Thyroid gland (tissue), 4 donors: ENCODE measurements at regions not wholly inside any gene's neighbourhood (a gene's known extent, or its start where the extent isn't known, plus 50 kb on each side); places are given as distances from the start of the nearest gene placed in this dataset.

Experiments
- DNase-seq, 2 donors: peaks; one replicate each; pipeline ENCODE4 v3.0.0-alpha.2; 2019
- H3K27ac ChIP-seq, 3 donors: fragments of 200-600 bp; sonication (generic); 1 replicate in 2 of 3; 2 replicates in 1 of 3; pipeline ENCODE4 v1.5.1; 2016 to 2019; ENCODE audit warnings: mild to moderate bottlenecking in 1 of 3, moderate library complexity in 1 of 3
- H3K27me3 ChIP-seq: fragments of 200-600 bp; sonication (generic); one replicate; pipeline ENCODE4 v1.5.1; 2019
- H3K36me3 ChIP-seq, 2 donors: fragments of 200-600 bp; sonication (generic); one replicate each; pipeline ENCODE4 v1.5.1; 2016 to 2019
- H3K4me1 ChIP-seq, 2 donors: fragments of 200-600 bp; sonication (generic); one replicate each; pipeline ENCODE4 v1.5.1; 2017 to 2019
- H3K4me3 ChIP-seq, 3 donors: fragments of 200-600 bp; sonication (generic); replicated peaks in 1 of 3; 1 replicate in 2 of 3; 2 replicates in 1 of 3; pipeline ENCODE4 v1.5.1; 2016; ENCODE audit warnings: mild to moderate bottlenecking in 1 of 3
- H3K9me3 ChIP-seq: fragments of 200-600 bp; sonication (generic); one replicate; pipeline ENCODE4 v1.5.1; 2017
- POLR2A ChIP-seq, 2 donors: fragments of 450-650 bp; IDR thresholded peaks; one replicate each; pipeline ENCODE4 v1.6.1; 2017; ENCODE audit warnings: antibody characterized with exemption in 2 of 2, mild to moderate bottlenecking in 2 of 2, moderate library complexity in 1 of 2
- WGBS, 2 donors: methylation state at CpG; one replicate each; pipeline ENCODE4 v1.1.5; 2017; 5-methylcytosine and 5-hydroxymethylcytosine counted together
- intact Hi-C: fragments of 100-400 bp; cut with DNase I; formaldehyde crosslinking; loops from one replicate; pipeline ENCODE4 v1.15.1; 2023
- TF ChIP-seq, protein P1 (sequence below), 6 experiments: fragments of 200-600 bp in 3 of 6; fragments of 450-650 bp in 3 of 6; sonication (generic) in 3 of 6; IDR thresholded peaks; one replicate each; pipeline ENCODE4 v1.5.1; 2016 to 2019; ENCODE audit warnings: antibody characterized with exemption in 6 of 6, mild to moderate bottlenecking in 2 of 6, inconsistent platforms in 1 of 6, moderate library complexity in 1 of 6

DNA sequence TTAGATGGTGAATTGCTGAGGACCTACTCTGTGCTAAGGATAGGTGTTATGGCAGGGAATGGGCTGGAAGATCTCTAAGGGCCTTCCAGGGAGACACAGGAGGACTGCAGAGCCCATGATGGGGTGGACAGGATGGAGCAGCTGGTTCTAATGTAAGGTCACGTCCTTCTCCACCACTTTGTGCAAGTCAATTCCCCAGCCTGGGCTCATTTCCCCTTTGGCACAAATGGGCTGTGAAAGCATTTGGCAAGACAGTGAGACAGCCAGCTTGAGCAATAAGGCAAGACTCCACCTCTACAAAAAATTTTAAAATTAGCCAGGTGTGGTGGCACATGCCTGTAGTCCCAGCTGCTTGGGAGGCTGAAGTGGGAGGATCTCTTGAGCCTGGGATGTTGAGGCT lies 81.4 kb upstream of the THY1 start:
- no peaks in the 10 kb centered on the region for H3K4me1 ChIP-seq
- no peak overlapping the region for H3K4me3 ChIP-seq
- intact Hi-C loops = no loop called here
- no peaks in the 10 kb centered on the region for H3K9me3 ChIP-seq
- H3K27ac ChIP-seq = no peak overlapping the region
- no peak for DNase-seq
- no peaks in the 10 kb centered on the region for H3K36me3 ChIP-seq
- 59 to 85% methylated on average over 1 of the region's 1 CpG for WGBS, 2 donors
- H3K27me3 ChIP-seq = no peaks in the 10 kb centered on the region
- no peak for TF ChIP-seq POLR2A (IDR thresholded peaks at IDR 0.05)
- TF ChIP-seq, protein P1, sequence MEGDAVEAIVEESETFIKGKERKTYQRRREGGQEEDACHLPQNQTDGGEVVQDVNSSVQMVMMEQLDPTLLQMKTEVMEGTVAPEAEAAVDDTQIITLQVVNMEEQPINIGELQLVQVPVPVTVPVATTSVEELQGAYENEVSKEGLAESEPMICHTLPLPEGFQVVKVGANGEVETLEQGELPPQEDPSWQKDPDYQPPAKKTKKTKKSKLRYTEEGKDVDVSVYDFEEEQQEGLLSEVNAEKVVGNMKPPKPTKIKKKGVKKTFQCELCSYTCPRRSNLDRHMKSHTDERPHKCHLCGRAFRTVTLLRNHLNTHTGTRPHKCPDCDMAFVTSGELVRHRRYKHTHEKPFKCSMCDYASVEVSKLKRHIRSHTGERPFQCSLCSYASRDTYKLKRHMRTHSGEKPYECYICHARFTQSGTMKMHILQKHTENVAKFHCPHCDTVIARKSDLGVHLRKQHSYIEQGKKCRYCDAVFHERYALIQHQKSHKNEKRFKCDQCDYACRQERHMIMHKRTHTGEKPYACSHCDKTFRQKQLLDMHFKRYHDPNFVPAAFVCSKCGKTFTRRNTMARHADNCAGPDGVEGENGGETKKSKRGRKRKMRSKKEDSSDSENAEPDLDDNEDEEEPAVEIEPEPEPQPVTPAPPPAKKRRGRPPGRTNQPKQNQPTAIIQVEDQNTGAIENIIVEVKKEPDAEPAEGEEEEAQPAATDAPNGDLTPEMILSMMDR (IDR thresholded peaks at IDR 0.05) = no peak

DNA sequence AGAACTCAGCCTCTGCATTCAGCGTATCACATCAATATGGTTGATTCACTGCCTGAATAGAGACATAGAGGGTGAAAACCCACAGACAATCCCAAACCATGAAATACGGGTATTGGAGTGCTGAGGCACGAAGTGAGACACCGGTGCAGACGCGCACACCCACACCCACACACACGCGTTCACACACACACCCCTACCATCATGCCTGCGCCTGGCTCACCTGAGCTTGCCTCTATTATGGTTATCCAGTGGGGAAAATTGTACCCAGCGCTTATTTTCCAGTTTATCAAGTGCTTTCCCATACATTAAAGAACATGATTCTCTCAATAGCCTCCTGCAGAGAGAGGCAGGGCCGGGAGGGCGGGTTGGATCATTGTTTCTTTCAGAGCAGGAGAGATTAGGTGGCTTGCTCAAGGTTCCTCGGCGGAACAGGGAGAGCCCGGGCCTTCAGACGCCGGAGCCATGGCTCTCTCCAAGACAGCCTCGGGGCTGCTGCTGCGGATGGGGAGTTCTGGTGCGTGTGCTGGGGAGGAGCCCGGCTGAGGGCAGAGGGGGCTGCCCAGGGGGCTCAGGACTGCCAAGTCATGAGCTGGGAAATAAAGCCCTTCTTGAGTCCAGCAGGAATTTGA lies 78.9 kb upstream of the THY1 start:
- no peaks in the 10 kb centered on the region for H3K36me3 ChIP-seq
- H3K4me3 ChIP-seq = no peak overlapping the region
- no peaks in the 10 kb centered on the region for H3K4me1 ChIP-seq
- intact Hi-C loops = no loop called here
- DNase-seq = no peak
- no peak overlapping the region for H3K27ac ChIP-seq
- H3K9me3 ChIP-seq = no peaks in the 10 kb centered on the region
- no peaks in the 10 kb centered on the region for H3K27me3 ChIP-seq
- WGBS, 2 donors = 55 to 57% methylated on average over 19 to 21 of the region's 21 CpGs
- no peak for TF ChIP-seq POLR2A (IDR thresholded peaks at IDR 0.05)
- TF ChIP-seq, protein P1 (IDR thresholded peaks at IDR 0.05) = no peak

DNA sequence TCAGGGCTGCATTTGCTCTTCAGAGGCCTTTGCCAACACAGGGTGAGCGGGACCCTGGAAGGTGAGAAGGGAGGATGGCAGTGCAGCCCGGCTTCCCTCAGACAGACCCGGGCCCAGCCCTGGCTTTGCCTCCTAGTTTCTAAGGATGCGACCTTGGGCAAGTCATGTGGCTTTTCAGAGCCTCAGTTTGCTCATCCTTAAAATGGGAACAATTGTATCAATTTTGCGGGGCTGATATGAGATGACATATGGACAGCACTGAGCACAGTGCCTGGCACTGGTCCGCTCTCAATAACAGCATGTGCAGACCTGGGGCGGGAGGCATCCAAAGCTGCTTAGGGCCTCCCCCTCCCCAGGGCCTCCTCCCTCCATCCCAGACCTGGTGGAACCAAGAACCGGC lies 74.7 kb upstream of the THY1 start:
- TF ChIP-seq, protein P1 (IDR thresholded peaks at IDR 0.05) = no peak
- TF ChIP-seq POLR2A (IDR thresholded peaks at IDR 0.05) = no peak
- no peaks in the 10 kb centered on the region for H3K36me3 ChIP-seq
- no peak overlapping the region for H3K27ac ChIP-seq
- WGBS, 2 donors = 77 to 87% methylated on average over 4 to 6 of the region's 8 CpGs
- H3K4me1 ChIP-seq = no peaks in the 10 kb centered on the region
- no peaks in the 10 kb centered on the region for H3K9me3 ChIP-seq
- no peaks in the 10 kb centered on the region for H3K27me3 ChIP-seq
- intact Hi-C loops = no loop called here
- no peak for DNase-seq
- H3K4me3 ChIP-seq = no peak overlapping the region

DNA sequence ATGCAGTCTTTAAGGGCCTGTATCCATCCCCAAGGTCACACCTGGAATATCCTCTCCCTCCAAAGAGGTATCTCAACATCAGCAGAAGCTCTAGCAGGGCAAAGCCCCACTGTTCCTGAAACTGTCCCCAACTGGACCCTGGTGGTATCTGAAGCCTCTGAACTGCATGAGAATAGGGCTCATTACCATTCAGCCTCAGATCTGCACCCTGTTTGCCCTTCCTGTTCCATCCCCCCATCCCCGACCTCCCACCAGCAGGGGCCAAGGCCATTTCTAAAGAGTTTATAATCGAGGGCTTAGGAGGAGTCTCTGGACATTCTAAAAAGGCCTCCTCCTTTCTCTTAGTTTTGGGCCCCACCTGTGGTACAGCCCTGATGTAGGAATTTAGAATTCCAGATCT lies 74.0 kb upstream of the THY1 start:
- no peak overlapping the region for H3K4me3 ChIP-seq
- TF ChIP-seq POLR2A (IDR thresholded peaks at IDR 0.05) = no peak
- TF ChIP-seq, protein P1 (IDR thresholded peaks at IDR 0.05) = no peak
- H3K4me1 ChIP-seq = no peaks in the 10 kb centered on the region
- DNase-seq = no peak
- no peaks in the 10 kb centered on the region for H3K27me3 ChIP-seq
- H3K27ac ChIP-seq = no peak overlapping the region
- 35 to 39% methylated on average over 2 of the region's 2 CpGs for WGBS, 2 donors
- no peaks in the 10 kb centered on the region for H3K9me3 ChIP-seq
- H3K36me3 ChIP-seq = no peaks in the 10 kb centered on the region
- intact Hi-C loops = no loop called here

DNA sequence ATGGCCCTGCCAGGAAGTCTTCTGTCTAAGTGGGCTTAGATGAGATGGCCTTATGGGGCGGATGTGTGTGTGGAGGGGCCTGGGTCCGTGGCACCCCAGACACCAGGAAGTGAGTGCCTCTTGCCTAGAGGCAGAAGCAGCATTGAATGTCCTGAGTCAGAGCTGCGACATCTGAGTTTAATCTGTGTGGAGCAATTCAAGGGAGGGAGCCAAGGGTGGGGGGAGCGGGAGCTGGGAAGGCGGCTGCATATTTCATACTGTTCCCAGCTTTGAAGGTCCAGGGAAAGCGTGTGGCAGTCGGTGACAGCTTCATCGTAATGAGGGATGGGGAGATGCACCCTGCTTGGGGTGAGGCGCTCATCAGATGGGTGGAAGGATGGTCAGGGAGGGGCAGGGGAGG lies 73.5 kb upstream of the THY1 start:
- intact Hi-C loops = no loop called here
- Histone ChIP-seq H3K4me1 (no peaks in the 10 kb centered on the region), H3K4me3 (no peak overlapping the region), H3K27ac (no peak overlapping the region), H3K36me3 (no peaks in the 10 kb centered on the region), H3K27me3 (no peaks in the 10 kb centered on the region), H3K9me3 (no peaks in the 10 kb centered on the region)
- DNase-seq = no peak
- 56 to 57% methylated on average over 8 to 9 of the region's 9 CpGs for WGBS, 2 donors
- TF ChIP-seq, protein P1 (IDR thresholded peaks at IDR 0.05) = no peak
- TF ChIP-seq POLR2A (IDR thresholded peaks at IDR 0.05) = no peak
